OCI-LY1 (cell line): ENCODE measurements at regions not wholly inside any gene's neighbourhood (a gene's known extent, or its start where the extent isn't known, plus 50 kb on each side); places are given as distances from the start of the nearest gene placed in this dataset.

Source experiments
- H2AFZ ChIP-seq: fragments of 200-600 bp; sonication (generic), shearing (Covaris generic); 2 replicates; pipeline ENCODE4 v1.6.0; 2014; ENCODE audit warnings: antibody characterized with exemption, mild to moderate bottlenecking, low read length
- H3F3A ChIP-seq: fragments of 200-600 bp; sonication (generic), shearing (Covaris generic); 2 replicates; pipeline ENCODE4 v1.6.0; 2014; ENCODE audit warnings: mild to moderate bottlenecking, antibody characterized with exemption, low read length, moderate library complexity; ENCODE audit not compliant: insufficient read depth
- H3K27ac ChIP-seq: fragments of 200-600 bp; sonication (generic); 2 replicates; pipeline ENCODE4 v1.5.1; 2014; ENCODE audit warnings: low read length, mixed run types, mild to moderate bottlenecking, low read depth; ENCODE audit not compliant: poor library complexity, severe bottlenecking
- H3K27me3 ChIP-seq: fragments of 200-600 bp; sonication (generic); 2 replicates; pipeline ENCODE4 v1.6.0; 2014; ENCODE audit warnings: antibody characterized with exemption, mild to moderate bottlenecking, low read length, moderate library complexity; ENCODE audit not compliant: insufficient read depth
- H3K36me3 ChIP-seq: fragments of 200-600 bp; sonication (generic); 2 replicates; pipeline ENCODE4 v1.6.1; 2014; ENCODE audit warnings: mild to moderate bottlenecking, antibody characterized with exemption, low read length, moderate library complexity, mixed read lengths; ENCODE audit not compliant: insufficient read depth
- H3K4me1 ChIP-seq: fragments of 200-600 bp; sonication (generic); 2 replicates; pipeline ENCODE4 v1.5.1; 2014; ENCODE audit warnings: mild to moderate bottlenecking, low read length, moderate library complexity; ENCODE audit not compliant: insufficient read depth, severe bottlenecking
- H3K4me2 ChIP-seq: fragments of 200-600 bp; sonication (generic), shearing (Covaris generic); 2 replicates; pipeline ENCODE4 v1.6.1; 2014; ENCODE audit warnings: low read length
- H3K4me3 ChIP-seq: fragments of 200-600 bp; sonication (generic); 2 replicates; pipeline ENCODE4 v1.5.1; 2014; ENCODE audit warnings: low read length, low read depth, mild to moderate bottlenecking, mixed read lengths; ENCODE audit not compliant: poor library complexity, severe bottlenecking
- H3K79me2 ChIP-seq: fragments of 200-600 bp; shearing (Covaris generic); 2 replicates; pipeline ENCODE4 v1.6.1; 2016; ENCODE audit warnings: mixed run types, low read length, mixed read lengths; ENCODE audit not compliant: insufficient read depth
- H3K9ac ChIP-seq: fragments of 200-600 bp; sonication (generic), shearing (Covaris generic); 2 replicates; pipeline ENCODE4 v1.6.1; 2014; ENCODE audit warnings: mild to moderate bottlenecking, low read length, mixed read lengths
- H3K9me2 ChIP-seq: fragments of 200-600 bp; sonication (generic), shearing (Covaris generic); 2 replicates; pipeline ENCODE4 v1.6.1; 2014; ENCODE audit warnings: low read depth, mild to moderate bottlenecking, low read length, mixed read lengths
- H3K9me3 ChIP-seq: fragments of 200-600 bp; shearing (Covaris generic); 2 replicates; pipeline ENCODE4 v1.6.1; 2014; ENCODE audit warnings: low read length, mixed read lengths
- H4K20me1 ChIP-seq: fragments of 200-600 bp; sonication (generic), shearing (Covaris generic); 2 replicates; pipeline ENCODE4 v1.6.0; 2016; ENCODE audit warnings: mild to moderate bottlenecking, low read length; ENCODE audit not compliant: insufficient read depth
- CTCF ChIP-seq: fragments of 200-600 bp; sonication (generic), shearing (Covaris generic); IDR thresholded peaks from 2 replicates; pipeline ENCODE4 v1.5.1; 2017; ENCODE audit warnings: mild to moderate bottlenecking, antibody characterized with exemption, low read length, moderate library complexity, mixed read lengths
- EZH2 ChIP-seq: fragments of 200-600 bp; sonication (generic), shearing (Covaris generic); IDR thresholded peaks from 2 replicates; pipeline ENCODE4 v1.8.0; 2017; ENCODE audit warnings: borderline replicate concordance, mixed run types, mild to moderate bottlenecking, antibody characterized with exemption, low read length, moderate library complexity, mixed read lengths

- H2AFZ ChIP-seq: no peak overlapping the region
- TF ChIP-seq CTCF (no peak), EZH2 (no peak)
Observed at GRCh38 chr13:80888390-80888789, 547.5 kb upstream of the SPRY2 start.

GRCh38 chr13:80884056-80884785, 543.3 kb upstream of the SPRY2 start:
- Histone ChIP-seq H3K9me3 (no peaks in the 10 kb centered on the region), H3K9me2 (no peaks in the 10 kb centered on the region; the same call in 1 of the 2 replicates), H2AFZ (no peak overlapping the region), H3K9ac (no peak overlapping the region), H3K4me1 (no peaks in the 10 kb centered on the region), H3K4me3 (no peak overlapping the region), H3K36me3 (no peaks in the 10 kb centered on the region), H3K27me3 (no peaks in the 10 kb centered on the region), H4K20me1 (no peaks in the 10 kb centered on the region), H3F3A (no peaks in the 10 kb centered on the region), H3K27ac (no peak overlapping the region), H3K79me2 (no peaks in the 10 kb centered on the region), H3K4me2 (no peak overlapping the region)
- TF ChIP-seq EZH2: no peak
- TF ChIP-seq CTCF: no peak

More at GRCh38 chr13:80888390-80888789, 547.5 kb upstream of the SPRY2 start:
- Histone ChIP-seq H3K9ac (no peak overlapping the region), H3K4me1 (no peaks in the 10 kb centered on the region), H3K9me2 (no peaks in the 10 kb centered on the region), H3K36me3 (no peaks in the 10 kb centered on the region), H3K4me2 (no peak overlapping the region), H3K79me2 (no peaks in the 10 kb centered on the region), H4K20me1 (no peaks in the 10 kb centered on the region), H3F3A (no peaks in the 10 kb centered on the region), H3K27ac (no peak overlapping the region), H3K9me3 (no peaks in the 10 kb centered on the region), H3K27me3 (no peaks in the 10 kb centered on the region), H3K4me3 (no peak overlapping the region)

GRCh38 chr13:80883545-80883944, 542.6 kb upstream of the SPRY2 start:
- H3K4me1 ChIP-seq: no peaks in the 10 kb centered on the region
- H3K4me3 ChIP-seq: no peak overlapping the region
- no peak overlapping the region for H3K4me2 ChIP-seq
- no peaks in the 10 kb centered on the region; the same call in 1 of the 2 replicates for H3K9me2 ChIP-seq
- no peaks in the 10 kb centered on the region for H3K79me2 ChIP-seq
- no peak overlapping the region for H2AFZ ChIP-seq
- H3K27me3 ChIP-seq: no peaks in the 10 kb centered on the region
- H3K9me3 ChIP-seq: no peaks in the 10 kb centered on the region
- no peak overlapping the region for H3K9ac ChIP-seq
- H3K27ac ChIP-seq: no peak overlapping the region
- TF ChIP-seq CTCF: no peak
- TF ChIP-seq EZH2: no peak
- no peaks in the 10 kb centered on the region for H4K20me1 ChIP-seq
- no peaks in the 10 kb centered on the region for H3K36me3 ChIP-seq
- no peaks in the 10 kb centered on the region for H3F3A ChIP-seq
